IMR-90 (cell line): ENCODE measurements at regions not wholly inside any gene's neighbourhood (a gene's known extent, or its start where the extent isn't known, plus 50 kb on each side); places are given as distances from the start of the nearest gene placed in this dataset.

Source experiments
- ATAC-seq: fragments of 200-7000 bp; cut with Tn5 transposase; 2 replicates; pipeline ENCODE4 v1.9.1; 2020; ENCODE audit warnings: low read depth, mild to moderate bottlenecking, moderate library complexity
- BruUV-seq: library from RNA; stranded (reverse); fragments of 400-500 nt; replicated peaks from 2 replicates; lab custom pipeline; 2021; lab: Mats Ljungman, UMichigan
- CTCF ChIA-PET: fragments of 300-600 bp; formaldehyde crosslinking; extraction: SDS; loops from one replicate; lab custom pipeline; 2021; ENCODE audit warnings: antibody characterized with exemption; lab: Yijun Ruan, JAX
- POLR2A ChIA-PET: fragments of 300-600 bp; sonication (Branson Sonifier 250); formaldehyde crosslinking; loops from one replicate; lab custom pipeline; 2022; ENCODE audit warnings: antibody characterized with exemption; ENCODE audit not compliant: unreplicated experiment; lab: Charles Lee
- DNase-seq: peaks from one replicate; pipeline ENCODE4 v3.0.0; 2013
- H2AFZ ChIP-seq: replicated peaks from 2 replicates; pipeline ENCODE3; 2013; ENCODE audit warnings: low read length, mild to moderate bottlenecking; ENCODE audit not compliant: poor library complexity
- H2AK5ac ChIP-seq: 2 replicates; pipeline ENCODE4 v1.6.1; 2013; ENCODE audit warnings: low read depth, low read length, inconsistent platforms
- H2AK9ac ChIP-seq: replicated peaks from 2 replicates; pipeline ENCODE3; 2013; ENCODE audit warnings: mild to moderate bottlenecking, low read depth, low read length, moderate library complexity; ENCODE audit not compliant: poor library complexity
- H2BK120ac ChIP-seq: 2 replicates; pipeline ENCODE4 v1.6.1; 2013; ENCODE audit warnings: low read depth, low read length, inconsistent platforms
- H2BK15ac ChIP-seq: 3 replicates; pipeline ENCODE4 v1.6.1; 2013; ENCODE audit warnings: low read depth, low read length, inconsistent platforms
- H2BK20ac ChIP-seq: 2 replicates; pipeline ENCODE4 v1.6.1; 2013; ENCODE audit warnings: low read depth, mild to moderate bottlenecking, inconsistent platforms, low read length, moderate library complexity
- H2BK5ac ChIP-seq: 2 replicates; pipeline ENCODE4 v1.6.1; 2013; ENCODE audit warnings: mild to moderate bottlenecking, low read depth, low read length, inconsistent platforms; ENCODE audit not compliant: poor library complexity, severe bottlenecking
- H3K14ac ChIP-seq: replicated peaks from 2 replicates; pipeline ENCODE4 v1.6.1; 2013; ENCODE audit warnings: low read depth, low read length, inconsistent platforms
- H3K18ac ChIP-seq: 2 replicates; pipeline ENCODE4 v1.6.1; 2013; ENCODE audit warnings: low read depth, low read length, control low read depth
- H3K23ac ChIP-seq: 2 replicates; pipeline ENCODE4 v1.6.1; 2013; ENCODE audit warnings: low read depth, low read length, inconsistent platforms
- H3K27ac ChIP-seq: 2 replicates; pipeline ENCODE4 v1.5.1; 2013; ENCODE audit warnings: mild to moderate bottlenecking, control low read depth, low read length; ENCODE audit not compliant: insufficient read depth
- H3K27me3 ChIP-seq: 2 replicates; pipeline ENCODE4 v1.6.1; 2013; ENCODE audit warnings: low read length; ENCODE audit not compliant: control insufficient read depth, insufficient read depth
- H3K36me3 ChIP-seq: 2 replicates; pipeline ENCODE4 v1.6.1; 2013; ENCODE audit warnings: low read length, mixed read lengths; ENCODE audit not compliant: control insufficient read depth, insufficient read depth
- H3K4ac ChIP-seq: 2 replicates; pipeline ENCODE4 v1.6.1; 2013; ENCODE audit warnings: low read depth, low read length, inconsistent platforms
- H3K4me1 ChIP-seq: 2 replicates; pipeline ENCODE4 v1.6.1; 2013; ENCODE audit warnings: low read length, mixed read lengths; ENCODE audit not compliant: control insufficient read depth, insufficient read depth
- H3K4me2 ChIP-seq: 2 replicates; pipeline ENCODE4 v1.6.1; 2013; ENCODE audit warnings: low read depth, mild to moderate bottlenecking, control low read depth, low read length, moderate library complexity
- H3K4me3 ChIP-seq: 2 replicates; pipeline ENCODE4 v1.5.1; 2013; ENCODE audit warnings: low read depth, mild to moderate bottlenecking, control low read depth, low read length, moderate library complexity; ENCODE audit not compliant: insufficient read depth
- H3K56ac ChIP-seq: 2 replicates; pipeline ENCODE4 v1.6.1; 2013; ENCODE audit warnings: low read length, inconsistent platforms; ENCODE audit not compliant: insufficient read depth; ENCODE audit errors: extremely low read depth
- H3K79me1 ChIP-seq, 2 experiments: 2 replicates each; pipeline ENCODE4 v1.6.1; 2013; ENCODE audit warnings: low read length in 2 of 2, inconsistent platforms in 1 of 2, low read depth in 1 of 2
- H3K9ac ChIP-seq: 2 replicates; pipeline ENCODE4 v1.6.1; 2013; ENCODE audit warnings: low read depth, low read length, control low read depth
- H3K9me1 ChIP-seq: 2 replicates; pipeline ENCODE4 v1.6.1; 2013; ENCODE audit warnings: low read length, inconsistent platforms; ENCODE audit not compliant: insufficient read depth
- H3K9me3 ChIP-seq: 2 replicates; pipeline ENCODE4 v1.6.1; 2013; ENCODE audit warnings: low read length; ENCODE audit not compliant: control insufficient read depth, insufficient read depth
- H4K20me1 ChIP-seq: 2 replicates; pipeline ENCODE4 v1.6.1; 2013; ENCODE audit warnings: low read length, inconsistent platforms; ENCODE audit not compliant: insufficient read depth
- H4K5ac ChIP-seq: 2 replicates; pipeline ENCODE4 v1.6.1; 2013; ENCODE audit warnings: mild to moderate bottlenecking, low read depth, low read length, control low read depth
- H4K8ac ChIP-seq, 2 experiments: 2 replicates each; pipeline ENCODE4 v1.6.1; 2013; ENCODE audit warnings: low read depth in 2 of 2, low read length in 2 of 2, control low read depth in 1 of 2, inconsistent platforms in 1 of 2
- H4K91ac ChIP-seq: 2 replicates; pipeline ENCODE4 v1.6.1; 2013; ENCODE audit warnings: low read depth, low read length, inconsistent platforms; ENCODE audit not compliant: insufficient read depth
- RAD21 ChIP-seq: IDR thresholded peaks from 2 replicates; pipeline ENCODE4 v1.6.1; 2012; ENCODE audit warnings: low read length, improper control_type of control experiment
- SMC3 ChIP-seq: fragments of 150-350 bp; IDR thresholded peaks from 2 replicates; pipeline ENCODE4 v1.6.1; 2016; ENCODE audit warnings: low read depth, mild to moderate bottlenecking, antibody characterized with exemption, low read length, moderate library complexity
- WGBS, 2 experiments: methylation state at CpG; one replicate each; pipeline versions ENCODE4 v1.1.5 to v1.1.7; 2013; ENCODE audit warnings: missing lambda C conversion rate in 2 of 2; ENCODE audit not compliant: insufficient read length in 1 of 2; ENCODE audit errors: extremely low coverage in 2 of 2; 5-methylcytosine and 5-hydroxymethylcytosine counted together
- dilution Hi-C: fragments of 300-500 bp; cut with HindIII; formaldehyde crosslinking; loops from one replicate; pipeline ENCODE4 v1.14.3; 2018; ENCODE audit warnings: low sequenced_read_pairs; ENCODE audit not compliant: unreplicated experiment
- in situ Hi-C: fragments of 300-500 bp; cut with MboI; formaldehyde crosslinking; loops from 3 replicates; pipeline ENCODE4 v1.14.3; 2019; ENCODE audit warnings: low sequenced_read_pairs, inconsistent platforms, mixed read lengths
- intact Hi-C: fragments of 100-400 bp; cut with micrococcal nuclease; formaldehyde crosslinking; loops from 2 replicates; pipeline ENCODE4 v1.10.0; 2022

- no TSS peak for BruUV-seq
- H3K18ac ChIP-seq, result no peak overlapping the region
- H3K9me1 ChIP-seq, result 0 out of 2 replicates have a peak, but pooled peaks cover 4% of the 10 kb centered on the region
- no peak overlapping the region for H3K56ac ChIP-seq
- no peak overlapping the region for H3K4me3 ChIP-seq
- H3K14ac ChIP-seq, result no peak overlapping the region
- DNase-seq, result no peak
- no peak overlapping the region for H2AK9ac ChIP-seq
- H2BK15ac ChIP-seq, result no peak overlapping the region
- H3K23ac ChIP-seq, result no peak overlapping the region
- no peak for ATAC-seq
- TF ChIP-seq SMC3 (no peak), RAD21 (no peak)
- no peak overlapping the region for H2AFZ ChIP-seq
- H3K4me1 ChIP-seq, result peaks cover 7% of the 10 kb centered on the region
- no peaks in the 10 kb centered on the region for H4K20me1 ChIP-seq
- H2BK20ac ChIP-seq, result no peak overlapping the region
- no peaks in the 10 kb centered on the region for H3K9me3 ChIP-seq
- no peak overlapping the region for H4K91ac ChIP-seq
- H3K4me2 ChIP-seq, result no peak overlapping the region
- H2BK5ac ChIP-seq, result no peak overlapping the region
- H3K79me1 ChIP-seq, result no peaks in the 10 kb centered on the region
- dilution Hi-C loops, result no loop called here
- no peak overlapping the region for H4K5ac ChIP-seq
- in situ Hi-C loops, result no loop called here
- H4K8ac ChIP-seq, result no peak overlapping the region
- intact Hi-C loops, result no loop called here
- ChIA-PET CTCF (interaction anchor here (0.6 kb wide), 1 partner anchor 44 kb away, joined by 3 read pairs; no protein-coding TSS in a partner anchor), POLR2A (no interaction called here)
- H2BK120ac ChIP-seq, result no peak overlapping the region
- WGBS, 2 experiments, result 20% methylated on average over 1 of the region's 4 CpGs; no CpG with 5 or more reads in 1 of the 2 experiments
- H3K36me3 ChIP-seq, result no peaks in the 10 kb centered on the region
- H3K27me3 ChIP-seq, result peaks cover 25% of the 10 kb centered on the region
- no peak overlapping the region for H2AK5ac ChIP-seq
- H3K4ac ChIP-seq, result no peak overlapping the region
- H3K9ac ChIP-seq, result no peak overlapping the region
- no peak overlapping the region for H3K27ac ChIP-seq
Measured at GRCh38 chr12:53803703-53804102, 51.9 kb upstream of the CISTR start.
